ENCODE measurements at regions not wholly inside any gene's neighbourhood (a gene's known extent, or its start where the extent isn't known, plus 50 kb on each side); places are given as distances from the start of the nearest gene placed in this dataset.

DNA sequence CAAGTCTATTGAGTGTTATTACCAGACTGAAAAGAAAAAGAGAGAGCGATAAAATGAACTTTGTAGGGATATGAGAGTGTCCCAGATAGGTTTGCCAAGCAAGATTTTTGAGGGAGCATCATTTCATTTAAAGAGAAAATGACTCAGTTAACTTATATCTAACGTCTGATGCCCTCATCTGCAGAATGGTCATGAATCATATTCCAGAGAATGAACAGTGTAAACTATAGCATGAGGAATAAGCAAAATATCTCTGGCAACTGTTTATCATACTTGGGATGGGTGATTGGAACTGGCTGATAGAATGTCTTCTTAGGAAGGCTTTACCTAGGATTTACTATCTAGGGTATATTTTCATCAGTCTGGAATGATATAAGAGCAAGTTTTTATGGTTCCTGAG, 289.4 kb downstream of the CMPK2 start:
- no peak for DNase-seq (ENCODE audit: low read depth in 2 of 2, low spot score in 1 of 2)

DNA sequence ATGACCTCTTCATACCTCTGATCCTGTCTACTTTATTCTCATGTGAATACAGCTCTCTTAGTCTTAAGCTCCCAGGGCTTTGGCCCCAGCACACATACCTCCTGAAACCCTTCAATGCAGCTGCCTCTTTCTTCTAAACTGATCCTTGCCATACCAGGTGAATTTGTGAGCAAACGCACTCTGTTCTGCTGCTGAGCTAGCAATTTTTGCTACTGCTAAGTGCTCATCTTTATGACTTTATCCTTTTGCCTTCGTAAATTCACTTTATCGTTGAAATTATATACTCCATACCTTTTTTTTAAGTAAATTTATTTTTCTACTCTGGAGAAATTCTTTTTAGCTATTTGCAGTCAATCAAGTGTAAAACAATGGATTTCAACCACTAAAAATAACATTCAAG, 287.7 kb downstream of the CMPK2 start:
- no peak for DNase-seq (ENCODE audit: low read depth in 2 of 2, low spot score in 1 of 2)

DNA sequence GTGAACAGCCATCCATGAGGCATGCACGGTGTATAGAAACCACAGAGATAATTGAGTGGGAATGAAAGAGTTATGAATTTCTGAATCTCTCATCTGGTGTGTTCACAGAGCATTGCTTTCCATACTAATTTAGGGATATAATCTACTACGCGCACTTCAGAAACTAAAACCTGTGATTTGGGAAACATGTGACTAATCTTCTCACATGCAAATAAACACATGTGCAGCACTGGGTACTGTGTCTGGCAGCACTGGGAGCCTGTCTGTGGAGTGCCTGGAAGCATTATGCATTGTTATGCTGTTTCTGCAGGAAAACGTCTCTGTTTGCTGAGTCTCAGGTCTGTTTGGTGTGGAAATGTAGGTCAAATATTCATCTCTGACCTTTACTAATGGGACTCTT, 287.3 kb downstream of the CMPK2 start:
- no peak for DNase-seq (ENCODE audit: low read depth in 2 of 2, low spot score in 1 of 2)

DNA sequence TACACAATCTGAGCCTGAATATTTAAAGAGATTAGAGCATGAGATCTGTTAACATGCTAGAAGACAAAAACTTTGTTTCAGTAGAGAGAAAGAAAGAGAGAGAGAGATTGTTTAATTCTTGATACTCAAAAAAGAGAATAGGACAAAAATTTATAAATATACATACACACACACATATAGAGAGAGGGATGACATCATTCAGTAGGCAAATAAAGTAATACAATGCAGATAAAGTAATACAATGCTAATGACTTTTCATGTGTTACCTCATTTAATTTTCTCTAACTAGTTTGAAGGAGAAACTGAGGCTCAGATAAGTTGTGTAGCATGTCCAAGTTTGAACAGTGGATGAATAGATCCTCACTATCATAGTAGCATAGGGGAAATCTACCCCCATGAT, 286.4 kb downstream of the CMPK2 start:
- no peak for DNase-seq (ENCODE audit: low read depth in 2 of 2, low spot score in 1 of 2)

DNA sequence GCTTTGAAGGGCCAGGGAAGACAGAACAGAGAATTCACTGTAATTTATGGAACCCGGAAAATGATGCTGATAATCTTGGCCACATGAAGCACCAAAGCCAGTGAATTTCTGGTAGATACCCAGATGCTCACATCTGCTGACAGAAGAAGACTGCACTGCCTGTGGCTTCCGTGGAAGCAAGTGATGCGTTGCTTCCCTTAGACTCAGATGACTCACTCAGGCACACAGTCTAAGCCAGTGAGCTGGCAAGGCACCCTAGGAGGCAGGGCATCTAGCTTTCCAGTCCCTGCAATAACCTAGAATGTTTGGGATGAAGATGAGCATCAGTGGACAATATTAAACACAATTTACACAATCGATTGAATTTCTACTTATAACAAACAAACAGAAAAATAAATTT, 284.7 kb downstream of the CMPK2 start:
- DNase-seq (ENCODE audit: low read depth in 2 of 2, low spot score in 1 of 2), result no peak

DNA sequence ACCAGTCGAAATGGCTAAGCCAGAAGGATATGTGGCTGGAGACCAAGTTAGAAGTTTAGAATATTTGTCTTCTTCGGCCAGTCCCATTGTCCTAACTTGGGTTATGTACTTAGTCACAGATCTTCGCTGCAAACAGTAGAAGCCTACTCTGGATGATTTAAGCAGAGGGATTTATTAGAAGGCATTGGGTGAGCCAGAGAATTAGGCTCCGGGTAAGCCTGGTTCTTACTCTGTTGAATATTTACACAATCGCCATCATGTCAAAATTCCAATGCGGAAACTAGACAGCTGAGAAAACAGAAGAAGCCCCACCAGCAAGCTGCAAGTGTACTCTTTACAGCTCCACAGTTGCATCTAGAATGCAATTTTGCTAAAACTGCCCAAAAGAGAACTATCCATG, 276.6 kb downstream of the CMPK2 start:
- no peak for DNase-seq (ENCODE audit: low read depth in 2 of 2, low spot score in 1 of 2)

DNA sequence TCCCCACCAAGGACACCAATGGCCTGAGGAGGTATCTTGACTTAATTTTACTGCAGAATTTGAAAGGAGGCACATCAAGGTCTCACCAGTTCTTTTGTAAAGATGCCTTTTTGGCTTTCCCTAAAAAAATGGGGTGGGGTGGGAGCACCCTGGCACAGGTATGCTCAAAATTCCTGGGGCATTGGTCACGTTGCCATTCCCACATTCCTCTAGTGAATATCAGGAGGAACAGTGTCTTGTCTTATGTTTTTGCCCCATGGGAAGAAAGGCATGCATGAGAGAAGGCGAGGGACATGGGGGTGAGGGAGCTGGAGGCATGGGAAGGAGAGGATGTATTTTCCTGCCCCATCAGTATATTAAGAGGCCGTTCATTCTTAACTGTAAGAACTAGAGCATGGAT, 275.3 kb downstream of the CMPK2 start:
- DNase-seq (ENCODE audit: low read depth in 2 of 2, low spot score in 1 of 2), result no peak

DNA sequence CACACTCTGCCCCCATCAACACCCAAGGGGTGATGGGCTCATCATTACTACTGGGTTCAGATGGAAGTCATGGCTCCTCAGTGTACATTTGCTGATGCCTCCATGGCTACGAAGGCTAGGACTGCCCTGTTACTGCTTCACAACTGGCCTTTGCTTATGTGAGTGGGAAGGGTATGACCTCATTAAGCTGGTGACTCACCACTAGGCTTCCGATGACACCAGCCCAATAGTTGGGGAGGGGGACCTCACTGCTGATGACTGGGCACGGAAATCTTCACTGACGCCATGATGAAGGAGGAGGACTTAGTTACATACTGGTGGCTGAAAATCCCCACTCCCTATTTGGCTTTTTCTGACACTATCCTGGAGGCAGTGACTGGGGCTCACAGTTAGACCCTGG, 263.2 kb downstream of the CMPK2 start:
- DNase-seq (ENCODE audit: low read depth in 2 of 2, low spot score in 1 of 2), result no peak

DNA sequence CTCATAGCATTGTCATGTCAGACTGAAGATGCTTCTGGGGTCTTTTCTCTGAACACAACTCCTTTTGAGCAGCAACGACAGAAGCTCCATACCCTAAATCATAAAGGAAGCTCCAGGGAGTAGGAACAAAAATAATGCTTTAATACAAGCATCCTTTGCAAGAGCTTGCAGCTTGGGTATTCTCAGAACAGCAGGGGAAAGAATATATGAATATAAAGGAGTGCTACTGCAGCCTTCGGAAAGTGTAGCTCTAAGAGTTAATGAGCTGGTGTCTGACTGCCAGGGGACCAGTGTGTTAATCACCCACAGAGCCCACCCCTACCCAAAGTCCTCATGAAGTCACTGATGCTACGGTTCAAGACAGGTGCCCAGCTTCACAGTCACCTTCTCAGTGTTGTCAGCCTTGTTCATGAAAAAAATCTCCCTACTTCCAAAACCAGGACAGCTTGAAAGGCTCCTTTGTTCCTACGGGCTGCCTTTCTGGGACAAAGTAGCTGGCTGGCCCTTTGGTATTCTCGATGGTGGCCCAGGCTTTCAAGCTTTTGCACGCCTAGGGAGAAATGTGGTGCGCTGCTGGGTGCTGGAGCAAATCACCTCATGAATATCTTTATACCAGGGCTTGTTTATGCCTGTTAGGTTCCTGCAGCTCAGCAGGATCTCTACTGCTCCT, 259.7 kb downstream of the CMPK2 start:
- no peak for DNase-seq (ENCODE audit: low read depth in 2 of 2, low spot score in 1 of 2)

DNA sequence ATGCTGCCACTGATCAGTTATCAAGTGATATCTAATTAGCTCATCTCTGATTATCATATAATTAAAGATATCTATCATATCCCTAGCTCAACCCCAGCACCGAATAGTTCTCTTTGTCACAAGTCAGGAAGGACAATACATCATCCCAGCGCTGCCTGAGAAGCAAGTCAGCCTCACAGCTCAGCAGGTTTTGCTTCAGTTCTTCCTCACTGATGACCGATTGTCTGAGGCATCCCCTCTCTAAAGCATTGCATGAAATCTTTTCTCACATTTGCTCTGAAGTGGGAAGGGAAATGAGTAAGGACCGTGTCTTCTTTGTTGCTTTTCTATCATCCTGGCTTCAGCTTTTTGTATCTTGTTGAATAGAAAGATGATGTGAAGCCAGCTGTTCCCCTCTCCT, 247.9 kb downstream of the CMPK2 start:
- no peak for DNase-seq (ENCODE audit: low read depth in 2 of 2, low spot score in 1 of 2)

DNA sequence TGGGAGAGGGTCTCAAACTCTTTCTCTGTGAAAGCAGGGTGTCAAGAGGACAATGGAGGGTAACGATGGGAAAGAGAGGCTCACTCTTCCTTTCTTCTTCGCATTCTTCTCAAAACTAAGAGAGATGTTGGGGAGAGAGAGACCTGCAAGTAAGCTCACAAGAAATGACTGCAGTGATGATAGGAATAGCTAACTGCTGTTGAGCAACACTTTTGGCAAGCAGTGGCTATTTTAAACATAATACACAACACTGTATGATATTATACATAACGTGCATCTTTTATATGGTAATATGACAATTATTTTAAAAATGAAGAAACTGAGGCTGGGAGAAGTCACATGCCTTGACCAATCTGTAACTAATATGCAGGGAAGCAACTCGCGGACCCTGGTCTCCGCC, 247.5 kb downstream of the CMPK2 start:
- no peak for DNase-seq (ENCODE audit: low read depth in 2 of 2, low spot score in 1 of 2)

DNA sequence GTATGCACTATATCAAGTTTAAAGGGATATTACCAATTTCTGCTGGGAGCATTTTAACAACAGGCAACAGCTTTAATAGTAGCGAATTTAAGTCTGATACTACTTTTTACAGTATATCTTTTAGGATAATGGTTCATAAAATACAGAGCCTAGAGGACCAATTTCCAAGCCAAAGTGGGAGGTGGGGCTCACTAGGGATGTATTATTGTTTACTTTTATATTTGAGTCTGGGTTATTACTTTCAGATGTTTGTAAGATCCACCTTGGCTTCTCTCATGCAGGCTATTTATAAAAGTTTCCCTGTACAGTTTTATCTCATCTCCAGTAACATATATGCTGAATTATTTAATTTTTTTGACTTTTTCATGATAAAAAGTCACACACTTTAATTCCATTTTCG, 242.0 kb downstream of the CMPK2 start:
- DNase-seq (ENCODE audit: low read depth in 2 of 2, low spot score in 1 of 2), result no peak

DNA sequence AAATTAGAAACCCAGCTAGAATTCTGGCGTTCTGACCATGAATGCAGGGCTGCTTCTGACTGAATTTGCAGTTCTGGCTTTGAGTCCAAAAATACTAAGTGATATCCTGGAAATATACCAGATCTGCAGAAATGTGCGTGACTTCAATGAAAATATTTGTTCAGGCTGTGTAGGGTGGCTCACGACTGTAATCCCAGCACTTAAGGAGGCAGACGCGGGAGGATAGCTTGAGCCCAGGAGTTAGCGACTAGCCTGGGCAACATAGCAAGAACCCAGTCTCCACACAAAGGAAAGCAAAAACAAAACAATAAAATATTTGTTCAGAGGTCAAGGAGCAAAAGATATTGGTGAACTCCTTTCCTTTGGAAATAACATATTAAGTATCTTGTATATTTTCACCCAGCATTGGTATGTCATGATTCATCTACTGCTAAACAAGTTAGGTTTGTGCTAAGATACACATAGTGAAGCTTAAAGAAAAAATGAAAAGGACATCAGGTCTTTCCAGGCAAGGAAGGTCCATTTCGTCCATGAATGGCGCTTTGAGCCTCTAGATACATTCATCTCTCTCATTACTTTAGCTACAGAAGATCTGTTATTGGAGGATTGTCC, 239.2 kb downstream of the CMPK2 start:
- no peak for DNase-seq (ENCODE audit: low read depth in 2 of 2, low spot score in 1 of 2)

DNA sequence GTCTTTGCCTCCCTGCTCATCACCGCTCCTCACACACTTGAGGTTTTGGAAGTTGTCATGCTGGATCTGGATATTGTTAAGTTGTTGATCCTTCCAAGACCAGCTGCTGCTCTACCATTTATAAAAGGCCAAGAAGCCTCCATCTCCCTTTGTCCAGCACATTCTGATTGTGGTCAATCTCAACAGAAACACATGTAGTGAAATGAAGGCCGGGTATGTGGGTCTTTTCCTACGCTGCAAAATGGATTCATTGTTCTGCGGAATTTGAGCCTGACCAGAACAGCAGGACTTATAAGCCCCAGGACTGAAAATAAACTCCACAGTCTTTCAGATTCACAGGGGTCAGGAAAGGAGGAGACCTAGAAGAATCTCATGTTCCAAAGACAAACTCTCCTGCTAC, 238.4 kb downstream of the CMPK2 start:
- DNase-seq (ENCODE audit: low read depth in 2 of 2, low spot score in 1 of 2), result no peak

DNA sequence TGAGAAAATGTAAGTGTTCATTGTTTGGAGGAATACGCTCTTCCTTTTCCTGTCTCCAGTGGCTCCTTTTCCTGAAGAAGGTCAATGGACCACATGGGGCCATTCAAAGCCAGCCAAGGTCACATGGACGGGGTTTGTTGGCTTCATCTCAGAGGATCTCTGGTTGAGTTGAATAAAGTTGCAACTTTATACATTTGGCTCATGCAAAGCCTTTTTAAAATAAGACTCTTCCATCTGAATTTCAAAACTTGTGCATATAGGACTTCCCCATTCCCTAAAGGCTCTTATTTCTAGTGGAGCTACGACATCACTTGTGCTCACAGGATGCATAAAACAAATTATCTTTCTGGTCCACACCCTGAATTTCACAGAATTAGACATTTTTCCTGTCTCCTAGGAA, 235.5 kb downstream of the CMPK2 start:
- no peak for DNase-seq (ENCODE audit: low read depth in 2 of 2, low spot score in 1 of 2)

DNA sequence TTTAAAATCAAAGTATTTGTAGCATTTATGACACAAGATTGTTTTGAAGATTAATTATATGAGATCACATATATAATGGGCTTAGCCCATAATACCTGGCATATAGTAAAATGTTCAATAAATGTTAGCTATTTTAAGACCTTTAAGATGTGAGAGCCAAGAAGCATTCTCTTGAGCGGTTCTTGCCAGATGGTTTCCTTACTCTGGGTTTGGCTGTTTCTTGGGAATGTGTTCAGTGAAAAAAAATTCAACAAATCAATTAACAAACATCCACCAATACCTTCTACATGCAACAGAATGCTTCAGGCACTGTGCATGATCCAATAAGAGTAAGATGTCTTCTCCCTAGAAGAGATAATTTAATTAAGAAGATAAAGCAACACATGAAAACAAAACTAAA, 230.4 kb downstream of the CMPK2 start:
- DNase-seq (ENCODE audit: low read depth in 2 of 2, low spot score in 1 of 2), result no peak

DNA sequence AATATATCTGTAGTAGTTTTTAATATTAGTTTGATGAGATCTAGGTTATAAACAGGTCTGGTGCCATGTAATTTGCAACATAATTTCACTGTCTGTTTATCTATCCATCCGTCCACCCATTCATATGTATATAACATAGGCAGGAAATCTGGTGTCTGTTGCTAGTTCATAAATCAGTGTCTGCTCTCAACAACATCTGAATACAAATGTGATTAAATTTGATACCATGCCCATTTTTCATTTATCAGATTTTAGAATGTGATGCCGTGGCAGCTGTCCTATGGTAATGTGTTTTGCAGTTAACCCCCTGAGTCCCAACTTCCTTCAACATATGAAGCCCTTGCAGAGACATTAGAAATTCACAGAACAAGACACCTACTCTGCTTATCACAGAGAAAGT, 228.4 kb downstream of the CMPK2 start:
- DNase-seq (ENCODE audit: low read depth in 2 of 2, low spot score in 1 of 2), result no peak

DNA sequence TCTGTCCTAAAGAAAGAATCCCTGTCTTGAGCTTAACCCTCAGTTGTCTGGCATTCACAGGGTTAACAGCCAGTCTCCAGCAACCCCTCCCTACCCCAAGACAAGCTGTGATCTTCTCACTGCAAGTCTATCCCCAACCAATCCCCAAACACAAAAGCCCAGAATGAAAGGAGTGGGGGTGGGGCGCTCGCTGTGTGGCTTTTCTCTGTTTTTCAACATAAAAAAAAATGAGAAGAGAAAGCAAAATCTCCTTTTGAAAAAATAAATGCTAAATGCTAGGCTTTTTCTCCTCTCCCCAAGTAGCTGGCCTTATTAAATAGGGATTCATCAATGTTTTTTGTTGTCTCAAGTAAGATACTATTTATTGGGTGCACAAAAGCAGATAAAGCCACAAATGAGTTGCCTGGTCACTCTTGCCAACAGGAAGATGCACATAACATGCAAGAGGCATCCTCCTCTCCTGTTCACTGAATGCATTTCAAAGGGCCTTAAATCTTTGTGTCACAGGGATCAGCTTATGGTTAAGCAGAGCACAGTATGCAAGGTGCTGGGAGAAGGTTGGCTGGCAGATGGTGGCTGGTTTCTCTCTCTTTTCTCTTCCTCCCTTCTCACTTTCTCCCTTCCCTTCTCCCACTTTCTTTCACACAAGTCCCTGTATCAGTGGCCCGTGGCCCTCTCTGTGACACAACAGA, 225.6 kb downstream of the CMPK2 start:
- no peak for DNase-seq (ENCODE audit: low read depth in 2 of 2, low spot score in 1 of 2)

DNA sequence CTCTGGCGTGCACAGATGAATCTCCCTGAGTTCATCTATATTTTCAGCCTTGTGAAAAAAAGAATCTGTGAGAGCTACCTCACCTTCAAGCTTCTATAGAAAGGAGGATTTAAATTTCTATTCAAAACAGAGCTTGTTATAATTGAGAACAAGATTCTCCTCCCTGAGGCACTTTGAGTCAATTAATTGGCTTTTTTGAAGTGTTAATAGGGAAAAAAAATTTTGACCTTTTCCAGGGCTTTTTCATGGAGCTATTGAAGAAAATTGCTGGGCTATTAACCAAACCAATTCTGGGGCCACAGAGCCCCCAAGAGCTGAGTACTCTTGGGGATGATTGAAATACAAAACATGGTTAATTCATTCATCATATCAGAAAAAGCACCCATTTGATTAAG, 225.1 kb downstream of the CMPK2 start:
- no peak for DNase-seq (ENCODE audit: low read depth in 2 of 2, low spot score in 1 of 2)

DNA sequence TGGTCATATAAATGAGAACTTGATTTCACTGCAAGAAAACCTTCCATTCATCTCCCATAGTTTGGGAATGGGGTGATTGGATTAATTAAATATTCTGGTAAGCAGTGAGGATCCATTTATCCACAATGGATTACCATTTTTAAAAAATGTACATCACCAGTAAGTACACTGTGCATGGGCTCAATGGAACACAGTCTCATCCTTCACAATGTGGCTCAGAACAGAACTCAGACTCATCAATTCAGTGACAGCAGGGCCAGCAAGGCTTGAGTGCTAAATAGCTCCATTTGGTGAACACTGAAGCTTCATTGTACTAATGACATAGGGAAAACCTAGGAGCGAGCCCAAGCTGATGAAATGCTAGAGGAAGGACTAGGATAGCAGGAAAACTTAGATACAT, 223.8 kb downstream of the CMPK2 start:
- no peak for DNase-seq (ENCODE audit: low read depth in 2 of 2, low spot score in 1 of 2)

DNA sequence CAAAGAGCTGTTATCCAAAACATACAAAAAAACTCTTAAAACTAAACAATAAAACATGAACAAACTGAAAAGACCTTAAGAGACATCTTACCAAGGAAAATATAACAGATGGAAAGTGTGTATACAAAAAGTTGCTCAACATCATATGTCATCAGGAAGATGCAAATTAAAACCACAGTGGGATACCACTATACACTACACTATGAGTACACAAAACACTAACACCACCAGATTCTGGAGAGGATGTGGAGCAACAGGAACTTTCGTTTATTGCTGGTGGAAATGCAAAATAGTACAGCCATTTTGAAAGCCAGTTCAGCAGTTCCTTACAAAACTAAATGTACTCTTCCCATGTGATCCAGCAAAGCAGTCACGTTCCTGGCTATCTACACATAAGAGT, 221.4 kb downstream of the CMPK2 start:
- no peak for DNase-seq (ENCODE audit: low read depth in 2 of 2, low spot score in 1 of 2)

DNA sequence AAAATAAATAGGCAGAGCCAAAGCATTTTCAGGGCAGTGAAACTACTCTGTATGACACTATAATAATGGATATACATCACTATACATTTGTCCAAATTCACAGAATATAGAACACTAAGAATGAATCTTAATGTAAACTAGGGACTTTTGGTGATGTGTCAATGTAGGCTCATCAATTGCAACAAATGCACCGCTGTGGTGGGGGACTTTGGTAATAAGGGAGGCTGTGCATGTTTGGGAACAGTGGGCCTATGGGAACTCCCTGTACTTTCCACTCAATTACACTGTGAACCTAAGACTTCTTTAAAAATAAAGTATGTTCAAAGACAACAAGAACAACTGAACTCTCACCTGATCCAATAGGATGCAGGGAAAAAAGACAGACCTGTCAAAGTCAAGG, 220.7 kb downstream of the CMPK2 start:
- no peak for DNase-seq (ENCODE audit: low read depth in 2 of 2, low spot score in 1 of 2)

DNA sequence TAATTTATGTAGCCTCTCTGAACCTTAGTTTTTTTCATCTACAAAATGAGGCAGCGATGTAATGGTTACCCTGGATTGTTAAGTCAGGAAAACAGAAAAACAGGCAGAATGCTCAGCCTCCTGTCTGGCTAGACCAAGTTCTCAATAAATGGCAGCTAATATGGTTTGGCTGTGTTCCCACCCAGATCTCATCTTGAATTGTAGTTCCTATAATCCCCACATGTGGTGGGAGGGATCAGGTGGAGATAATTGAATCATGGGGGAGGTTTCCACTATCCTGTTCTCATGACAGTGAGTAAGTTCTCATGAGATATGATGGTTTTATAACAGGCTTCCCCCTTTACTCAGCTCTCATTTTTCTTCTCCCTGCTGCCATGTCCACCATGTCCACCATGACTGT, 220.0 kb downstream of the CMPK2 start:
- no peak for DNase-seq (ENCODE audit: low read depth in 2 of 2, low spot score in 1 of 2)
